Sigmoid colon (tissue), 4 donors: ENCODE measurements at regions not wholly inside any gene's neighbourhood (a gene's known extent, or its start where the extent isn't known, plus 50 kb on each side); places are given as distances from the start of the nearest gene placed in this dataset.

Experiments used
- CTCF ChIP-seq, 4 experiments: fragments of 450-650 bp in 3 of 4; fragments of 200-600 bp in 1 of 4; IDR thresholded peaks; one replicate each; pipeline ENCODE4 v1.5.1; 2016 to 2019; ENCODE audit warnings: antibody characterized with exemption in 4 of 4, mild to moderate bottlenecking in 3 of 4, moderate library complexity in 2 of 4
- EP300 ChIP-seq, 4 donors: sonication (generic); formaldehyde crosslinking; IDR thresholded peaks; one replicate each; pipeline ENCODE4 v1.6.1; 2017; ENCODE audit warnings: antibody characterized with exemption in 4 of 4
- POLR2A ChIP-seq, 2 donors: fragments of 450-650 bp; IDR thresholded peaks; one replicate each; pipeline ENCODE4 v1.6.1; 2016; ENCODE audit warnings: antibody characterized with exemption in 2 of 2, mild to moderate bottlenecking in 2 of 2, moderate library complexity in 2 of 2
- POLR2AphosphoS5 ChIP-seq, 4 donors: sonication (generic); formaldehyde crosslinking; IDR thresholded peaks; one replicate each; pipeline ENCODE4 v1.6.1; 2017; ENCODE audit warnings: antibody characterized with exemption in 4 of 4

DNA sequence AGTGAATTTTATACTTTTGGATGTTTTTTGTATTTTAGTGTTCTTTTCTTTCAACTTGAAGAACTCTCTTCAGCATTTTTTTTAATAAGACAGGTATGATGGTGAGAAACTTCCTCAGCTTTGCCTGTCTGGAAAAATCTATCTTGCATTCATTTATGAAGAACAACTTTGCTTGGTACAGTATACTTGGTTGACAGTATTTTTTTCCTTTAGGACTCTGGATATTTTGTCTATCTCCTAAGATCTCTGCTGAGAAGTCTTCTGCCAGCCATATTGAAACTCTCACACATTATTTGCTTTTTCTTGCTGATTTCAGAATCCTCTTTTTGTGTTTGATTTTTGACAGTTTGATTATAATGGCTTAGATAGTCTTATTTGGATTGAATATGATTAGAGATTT is 405.0 kb upstream of the GHITM start:
- no peak for TF ChIP-seq CTCF (IDR thresholded peaks at IDR 0.05)
- no peak for TF ChIP-seq POLR2A (IDR thresholded peaks at IDR 0.05)
- TF ChIP-seq POLR2AphosphoS5 (IDR thresholded peaks at IDR 0.05): no peak
- TF ChIP-seq EP300 (IDR thresholded peaks at IDR 0.05): no peak
